SJCRH30 (cell line): ENCODE measurements at regions not wholly inside any gene's neighbourhood (a gene's known extent, or its start where the extent isn't known, plus 50 kb on each side); places are given as distances from the start of the nearest gene placed in this dataset.
"Not testable (repeated sequence)": the region's sequence is repeated elsewhere in the genome, so short reads cannot be mapped to it uniquely, and the experiment has no call there.

Experiments used
- DNase-seq, 2 experiments: peaks; one replicate each; pipeline ENCODE4 v3.0.0-alpha.2; 2015 to 2020
- H3K27ac ChIP-seq: fragments of 250-450 bp; sonication (Bioruptor Pico); 2 replicates; pipeline ENCODE4 v1.5.1; 2020; ENCODE audit warnings: mild to moderate bottlenecking, moderate library complexity
- H3K27me3 ChIP-seq: fragments of 250-450 bp; sonication (Bioruptor Pico); 2 replicates; pipeline ENCODE4 v1.5.1; 2020; ENCODE audit warnings: mild to moderate bottlenecking, moderate library complexity
- H3K36me3 ChIP-seq: fragments of 250-450 bp; sonication (Bioruptor Pico); 2 replicates; pipeline ENCODE4 v1.5.1; 2020; ENCODE audit warnings: mild to moderate bottlenecking, moderate library complexity
- H3K4me1 ChIP-seq: fragments of 250-450 bp; sonication (Bioruptor Pico); 2 replicates; pipeline ENCODE4 v1.5.1; 2020; ENCODE audit warnings: mild to moderate bottlenecking, moderate library complexity
- H3K4me3 ChIP-seq: fragments of 250-450 bp; sonication (Bioruptor Pico); 2 replicates; pipeline ENCODE4 v1.5.1; 2020; ENCODE audit warnings: mild to moderate bottlenecking, moderate library complexity
- H3K9me3 ChIP-seq: fragments of 250-450 bp; sonication (Bioruptor Pico); replicated peaks from 2 replicates; pipeline ENCODE4 v1.5.1; 2020; ENCODE audit warnings: mild to moderate bottlenecking, moderate library complexity

DNA sequence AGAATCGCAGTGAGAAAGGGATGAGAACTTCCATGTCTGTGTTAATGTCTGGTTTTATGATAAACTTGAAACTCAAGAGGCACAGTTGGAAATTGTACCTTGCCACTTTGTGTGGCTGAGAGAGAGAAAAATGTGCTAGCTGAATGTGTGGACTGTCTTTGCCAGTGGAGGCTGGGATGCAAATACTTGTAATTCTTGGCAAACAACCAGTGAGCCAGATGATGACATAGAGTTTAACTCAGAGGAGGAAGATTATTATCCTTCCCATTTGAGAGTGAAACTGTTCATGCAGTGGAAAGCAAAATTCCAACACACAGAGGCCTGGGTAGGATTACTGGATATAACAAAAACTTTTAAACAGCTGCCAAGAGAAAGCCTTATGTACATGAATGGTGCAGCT is 349.1 kb upstream of the NPAP1 start:
- not testable (repeated sequence) for H3K27ac ChIP-seq, H3K36me3 ChIP-seq, H3K27me3 ChIP-seq, H3K9me3 ChIP-seq, H3K4me3 ChIP-seq, H3K4me1 ChIP-seq
- peak; percentile 22 to 58 for DNase-seq

DNA sequence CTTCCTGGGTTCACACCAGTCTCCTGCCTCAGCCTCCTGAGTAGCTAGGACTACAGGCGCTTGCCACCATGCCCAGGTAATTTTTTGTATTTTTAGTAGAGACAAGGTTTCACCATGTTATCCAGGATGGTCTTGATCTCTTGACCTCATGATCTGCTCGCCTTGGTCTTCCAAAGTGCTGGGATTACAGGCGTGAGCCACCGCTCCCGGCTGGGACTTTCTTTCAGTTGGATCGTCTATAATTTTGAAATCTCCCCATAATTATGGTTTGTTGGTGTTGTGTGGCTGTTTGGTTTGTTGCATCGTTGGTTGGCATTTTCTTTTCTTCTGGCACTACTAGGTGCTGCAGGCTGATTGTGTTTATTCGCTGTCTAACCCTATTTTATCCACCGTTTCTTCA is 343.6 kb upstream of the NPAP1 start:
- not testable (repeated sequence) for H3K4me1 ChIP-seq, H3K27me3 ChIP-seq, H3K27ac ChIP-seq, H3K9me3 ChIP-seq, DNase-seq, H3K4me3 ChIP-seq, H3K36me3 ChIP-seq

DNA sequence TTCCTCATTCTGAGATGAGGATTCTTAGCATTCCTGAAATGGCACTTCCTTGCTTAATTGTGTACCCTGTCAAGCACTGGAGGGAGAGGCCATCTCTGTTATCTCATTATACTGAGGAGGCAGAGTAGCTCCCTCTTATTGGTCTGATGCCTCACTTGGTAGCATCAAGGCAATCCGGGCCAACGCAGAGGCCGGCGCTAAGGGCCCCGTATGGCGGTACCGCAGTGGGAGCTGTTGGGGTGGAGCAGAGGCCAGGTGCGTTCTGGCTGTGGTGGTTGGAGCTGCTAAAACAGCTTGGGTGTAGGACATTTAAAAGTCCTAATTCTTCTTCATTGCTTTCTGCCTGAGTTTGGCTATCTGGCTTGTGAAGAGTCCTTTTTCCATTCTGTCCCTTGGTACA is 333.7 kb upstream of the NPAP1 start:
- not testable (repeated sequence) for H3K4me1 ChIP-seq, H3K27ac ChIP-seq, DNase-seq, H3K27me3 ChIP-seq, H3K36me3 ChIP-seq, H3K9me3 ChIP-seq, H3K4me3 ChIP-seq

DNA sequence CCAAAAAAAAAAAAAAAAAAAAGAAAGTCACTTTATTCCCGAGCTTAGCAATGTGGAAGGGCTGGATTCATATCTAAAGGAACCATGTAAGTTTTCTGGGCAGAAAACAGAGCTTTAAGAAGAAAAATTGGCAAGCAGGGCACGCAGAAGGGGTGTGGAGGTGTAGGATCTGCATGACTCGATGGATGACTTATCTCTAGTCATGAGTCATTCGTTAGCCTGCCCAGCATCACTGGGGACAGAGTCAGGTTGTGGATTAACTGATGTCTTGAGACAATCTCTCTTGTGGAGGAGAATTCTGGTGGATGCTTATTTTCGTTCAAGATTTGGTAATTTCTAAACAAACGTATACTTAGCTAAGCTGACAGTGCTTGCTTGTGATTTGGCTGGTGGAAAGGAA is 322.8 kb upstream of the NPAP1 start:
- H3K27me3 ChIP-seq, DNase-seq, H3K4me1 ChIP-seq, H3K27ac ChIP-seq, H3K36me3 ChIP-seq, H3K9me3 ChIP-seq, H3K4me3 ChIP-seq: not testable (repeated sequence)

DNA sequence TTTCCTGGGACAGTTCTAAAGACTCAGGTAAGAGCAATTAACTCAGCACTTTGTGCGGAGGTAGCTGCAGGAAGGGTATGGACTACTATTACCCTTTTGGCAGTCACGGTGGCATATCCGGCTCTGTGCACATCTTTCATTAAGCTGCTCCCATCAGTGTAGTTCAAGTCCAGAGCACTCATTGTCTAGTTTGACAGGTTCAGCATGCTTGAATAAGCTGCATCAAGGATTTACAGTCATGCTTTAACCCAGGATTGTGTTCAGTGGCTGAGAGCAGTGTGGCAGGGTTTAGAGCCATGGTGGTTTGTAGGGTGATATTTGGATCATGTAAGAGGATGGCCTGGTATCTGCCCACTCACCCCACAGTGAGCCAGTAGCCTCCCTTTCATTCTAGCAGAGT is 294.5 kb upstream of the NPAP1 start:
- not testable (repeated sequence) for H3K27me3 ChIP-seq, H3K4me1 ChIP-seq, H3K27ac ChIP-seq, H3K9me3 ChIP-seq, H3K36me3 ChIP-seq, DNase-seq, H3K4me3 ChIP-seq

DNA sequence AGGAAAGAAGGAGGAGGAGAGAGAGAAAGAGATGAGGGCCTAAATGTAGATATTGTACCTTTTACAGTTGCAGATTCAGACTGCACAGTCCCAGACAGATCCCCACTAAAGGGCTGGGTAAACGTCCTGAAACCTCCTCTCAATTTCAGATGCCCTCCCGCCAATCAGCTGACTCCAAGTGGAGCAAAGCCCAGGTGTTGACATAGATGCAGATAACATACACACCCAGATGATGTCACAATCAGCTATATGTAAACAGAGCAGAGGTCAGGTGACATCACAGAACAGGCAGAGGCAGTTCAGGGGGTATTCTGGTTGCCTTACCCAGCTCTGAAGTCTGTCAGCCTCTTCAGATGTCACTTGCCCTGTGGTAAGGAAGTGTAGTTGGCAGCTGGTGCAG is 290.3 kb upstream of the NPAP1 start:
- H3K27ac ChIP-seq, DNase-seq, H3K9me3 ChIP-seq, H3K27me3 ChIP-seq, H3K4me3 ChIP-seq, H3K36me3 ChIP-seq, H3K4me1 ChIP-seq: not testable (repeated sequence)

DNA sequence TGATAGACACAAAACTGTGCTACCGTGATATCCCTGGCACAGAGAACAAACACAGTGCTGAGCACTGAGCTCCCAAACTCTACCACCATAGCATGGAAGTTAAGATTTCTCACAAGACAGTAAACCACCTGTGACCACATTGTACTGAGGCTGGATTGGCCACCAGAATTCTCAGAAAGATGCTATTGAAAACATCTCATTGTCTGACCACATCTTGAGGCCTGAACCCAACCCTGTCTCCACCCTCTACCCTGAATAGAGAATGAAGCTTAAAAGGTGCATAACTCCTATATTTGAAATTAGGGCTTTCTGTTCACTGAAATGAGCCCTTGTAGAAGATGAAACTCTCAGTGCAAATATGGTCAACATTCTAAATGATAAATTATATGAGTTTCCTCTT is 281.3 kb upstream of the NPAP1 start:
- H3K27me3 ChIP-seq, result no peaks in the 10 kb centered on the region
- H3K4me3 ChIP-seq, result no peak overlapping the region
- no peaks in the 10 kb centered on the region for H3K36me3 ChIP-seq
- no peak overlapping the region for H3K27ac ChIP-seq
- DNase-seq, result no peak
- no peaks in the 10 kb centered on the region for H3K9me3 ChIP-seq
- no peaks in the 10 kb centered on the region for H3K4me1 ChIP-seq

DNA sequence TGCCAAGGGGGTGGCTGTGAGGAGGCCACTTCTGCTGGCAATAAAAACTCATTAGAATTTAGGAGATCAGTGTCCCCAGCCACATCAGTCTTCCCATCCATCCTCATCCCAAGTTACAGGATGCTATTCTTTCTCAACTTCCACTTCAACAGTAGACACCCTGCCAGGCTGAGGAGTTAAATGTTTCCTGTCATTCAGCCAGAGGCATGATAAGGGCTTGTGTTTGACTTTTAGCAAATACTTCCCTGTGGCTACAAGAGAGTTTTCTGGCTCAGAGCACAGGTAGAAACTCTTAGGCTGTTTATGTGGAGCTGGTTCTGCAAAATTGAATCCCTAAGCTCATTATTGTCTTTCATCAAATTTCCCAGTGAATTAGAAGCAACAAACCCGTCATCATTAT is 262.9 kb upstream of the NPAP1 start:
- not testable (repeated sequence) for H3K4me3 ChIP-seq, H3K9me3 ChIP-seq, H3K36me3 ChIP-seq

DNA sequence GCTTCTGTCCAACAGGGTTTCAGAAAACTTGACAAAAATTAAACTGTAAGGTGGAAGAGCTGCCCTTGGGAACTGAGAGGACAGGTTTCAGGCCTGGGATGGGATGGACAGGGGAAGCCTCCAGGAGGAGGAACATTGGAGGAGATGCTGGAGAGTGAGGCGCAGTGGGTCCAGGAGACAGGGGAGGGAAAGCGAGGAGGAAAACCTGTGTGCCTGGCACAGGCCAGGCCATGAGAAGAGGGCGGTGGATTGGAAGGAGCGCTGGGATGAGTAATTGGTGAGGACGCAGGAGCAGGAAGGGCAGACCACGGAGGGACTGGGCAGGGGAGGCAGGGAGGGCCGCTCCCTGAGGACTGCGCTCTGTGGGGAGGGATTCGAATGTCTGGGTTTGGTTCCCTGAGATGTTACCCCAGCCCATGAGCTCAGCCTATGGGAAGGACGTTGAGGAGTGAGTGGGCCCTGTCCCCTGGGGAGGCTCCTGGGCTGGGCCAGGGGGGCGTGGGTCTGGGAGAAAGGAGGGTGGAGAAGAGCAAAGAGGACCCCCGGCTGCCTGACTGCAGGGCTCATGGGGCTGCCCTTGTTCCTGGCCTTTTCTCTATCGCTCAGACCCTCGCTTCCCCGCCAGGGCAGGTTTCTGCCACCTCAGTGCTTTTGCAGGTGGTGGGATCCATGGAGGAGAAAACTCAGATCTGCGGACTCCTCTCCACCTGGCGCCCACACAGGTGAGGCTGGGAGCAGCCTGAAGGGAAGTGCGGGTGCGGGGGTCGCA is 249.1 kb upstream of the NPAP1 start:
- H3K4me3 ChIP-seq, H3K9me3 ChIP-seq, H3K36me3 ChIP-seq, DNase-seq, H3K27me3 ChIP-seq, H3K4me1 ChIP-seq, H3K27ac ChIP-seq: not testable (repeated sequence)

More for the DNA sequence above, 262.9 kb upstream of the NPAP1 start:
- not testable (repeated sequence) for H3K27ac ChIP-seq, H3K4me1 ChIP-seq, H3K27me3 ChIP-seq, DNase-seq

DNA sequence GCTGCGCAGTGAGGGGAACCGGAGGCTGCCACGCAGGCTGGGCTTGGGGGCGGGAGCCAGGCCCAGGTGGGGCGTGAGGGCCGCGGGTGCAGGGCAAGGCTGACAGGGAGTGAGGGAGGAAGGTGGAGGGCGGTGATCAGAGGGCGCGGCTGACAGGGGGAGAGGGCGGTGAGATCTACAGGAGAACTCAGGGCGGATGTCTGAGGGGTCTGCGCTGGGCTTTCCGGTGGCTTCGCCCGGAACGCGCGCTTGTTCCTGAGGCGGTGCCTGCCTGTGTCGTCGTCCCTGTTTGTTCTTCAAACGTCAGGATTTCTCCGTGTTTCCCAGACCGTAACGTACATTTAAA is 248.5 kb upstream of the NPAP1 start:
- not testable (repeated sequence) for DNase-seq, H3K9me3 ChIP-seq, H3K4me1 ChIP-seq, H3K36me3 ChIP-seq, H3K27ac ChIP-seq, H3K4me3 ChIP-seq, H3K27me3 ChIP-seq

DNA sequence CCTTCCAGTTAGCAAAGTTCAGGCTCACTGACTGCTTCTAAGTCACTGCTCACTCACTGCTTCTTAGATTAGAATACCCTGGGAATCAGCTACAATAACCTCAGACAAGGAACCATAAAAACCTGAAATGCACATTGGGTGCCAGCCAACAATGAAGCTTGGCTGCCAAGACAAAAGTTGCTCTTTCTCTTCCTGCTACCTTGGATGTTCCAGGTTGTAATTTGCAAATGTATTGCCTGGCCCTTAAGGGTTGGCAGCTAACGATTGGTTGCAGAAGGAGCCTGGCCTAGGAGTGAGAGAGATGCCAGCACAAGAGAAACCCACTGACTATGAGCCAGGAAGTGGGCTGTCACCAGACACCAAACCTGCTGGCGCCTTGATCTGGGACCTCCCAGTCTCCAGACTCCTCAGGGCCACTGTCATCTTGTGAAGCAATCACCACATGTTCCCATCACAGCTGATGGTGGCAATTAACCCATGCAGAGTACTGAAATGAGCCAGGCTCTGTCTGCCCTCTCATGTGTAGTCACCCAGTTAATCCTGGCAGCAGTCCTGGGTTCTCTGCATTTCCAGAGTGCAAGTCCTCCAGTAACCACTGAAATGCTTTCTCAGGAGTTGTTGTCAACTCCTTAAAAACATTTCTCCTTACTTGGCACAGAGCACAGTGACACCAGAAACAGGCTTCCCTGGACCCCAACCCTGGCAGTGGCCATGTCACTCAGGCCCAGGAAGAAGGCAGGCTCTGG is 240.3 kb upstream of the NPAP1 start:
- peak in 1 of 2 experiments; percentile 4 for DNase-seq
- H3K36me3 ChIP-seq, H3K9me3 ChIP-seq, H3K4me3 ChIP-seq, H3K27me3 ChIP-seq, H3K4me1 ChIP-seq, H3K27ac ChIP-seq: not testable (repeated sequence)

DNA sequence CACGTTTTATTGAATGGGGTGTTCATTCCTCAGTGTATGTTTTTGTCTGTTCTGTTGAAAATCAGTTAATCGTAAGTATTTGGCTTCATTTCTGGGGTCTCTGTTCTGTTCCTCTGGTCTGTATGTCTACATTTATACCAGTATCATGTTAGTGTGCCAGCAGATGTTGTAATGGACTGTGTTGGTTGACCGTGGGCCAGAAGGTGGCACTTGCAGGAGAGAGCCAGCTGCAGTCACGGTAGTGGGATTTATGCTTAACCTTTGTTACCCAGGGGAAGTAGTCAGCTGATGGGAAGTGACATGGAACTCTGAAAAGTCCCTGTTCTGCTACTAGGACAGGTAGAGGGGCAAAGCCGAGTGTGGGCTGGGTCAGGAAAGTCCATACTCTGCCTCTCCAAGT is 238.3 kb upstream of the NPAP1 start:
- not testable (repeated sequence) for H3K27me3 ChIP-seq, H3K27ac ChIP-seq, H3K4me3 ChIP-seq, DNase-seq, H3K36me3 ChIP-seq, H3K9me3 ChIP-seq, H3K4me1 ChIP-seq

DNA sequence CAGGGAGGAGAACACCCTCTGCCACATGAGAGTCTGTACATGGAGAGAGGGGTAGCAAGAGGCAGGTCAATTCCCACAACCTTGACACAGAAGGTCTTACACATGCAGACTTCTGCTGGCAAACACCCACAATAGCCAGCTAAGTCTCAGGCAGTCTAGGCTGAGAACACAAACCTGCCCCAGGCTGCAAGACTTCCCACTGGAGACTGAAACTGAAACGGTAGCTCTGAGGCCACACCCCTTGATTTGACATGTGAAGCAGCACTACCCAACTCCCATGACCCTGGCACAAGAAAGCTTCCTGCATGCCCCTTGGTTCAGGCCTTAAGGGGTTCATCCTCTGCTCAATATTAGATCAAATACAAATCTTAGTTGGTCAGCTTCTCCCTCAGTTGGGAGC is 237.8 kb upstream of the NPAP1 start:
- H3K9me3 ChIP-seq, DNase-seq, H3K4me3 ChIP-seq, H3K27ac ChIP-seq, H3K36me3 ChIP-seq, H3K4me1 ChIP-seq, H3K27me3 ChIP-seq: not testable (repeated sequence)

DNA sequence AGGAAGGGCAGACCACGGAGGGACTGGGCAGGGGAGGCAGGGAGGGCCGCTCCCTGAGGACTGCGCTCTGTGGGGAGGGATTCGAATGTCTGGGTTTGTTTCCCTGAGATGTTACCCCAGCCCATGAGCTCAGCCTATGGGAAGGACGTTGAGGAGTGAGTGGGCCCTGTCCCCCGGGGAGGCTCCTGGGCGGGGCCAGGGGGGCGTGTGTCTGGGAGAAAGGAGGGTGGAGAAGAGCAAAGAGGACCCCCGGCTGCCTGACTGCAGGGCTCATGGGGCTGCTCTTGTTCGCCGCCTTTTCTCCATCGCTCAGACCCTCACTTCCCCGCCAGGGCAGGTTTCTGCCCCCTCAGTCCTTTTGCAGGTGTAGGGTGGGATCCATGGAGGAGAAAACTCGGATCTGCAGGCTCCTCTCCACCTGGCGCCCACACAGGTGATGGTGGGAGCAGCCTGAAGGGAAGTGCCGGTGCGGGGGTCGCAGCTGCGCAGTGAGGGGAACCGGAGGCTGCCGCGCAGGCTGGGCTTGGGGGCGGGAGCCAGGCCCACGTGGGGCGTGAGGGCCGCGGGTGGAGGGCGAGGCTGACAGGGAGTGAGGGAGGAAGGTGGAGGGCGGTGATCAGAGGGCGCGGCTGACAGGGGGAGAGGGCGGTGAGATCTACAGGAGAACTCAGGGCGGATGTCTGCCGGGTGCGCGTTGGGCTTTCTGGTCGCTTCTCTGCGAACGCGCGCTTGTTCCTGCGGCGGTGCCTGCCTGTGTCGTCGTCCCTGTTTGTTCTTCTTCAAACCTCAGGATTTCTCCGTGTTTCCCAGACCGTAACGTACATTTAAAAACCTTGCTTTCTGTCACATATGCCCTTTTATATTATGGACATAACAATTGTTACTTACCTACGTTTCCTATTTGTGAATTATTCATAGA is 198.2 kb upstream of the NPAP1 start:
- H3K27ac ChIP-seq, DNase-seq, H3K36me3 ChIP-seq, H3K9me3 ChIP-seq, H3K4me3 ChIP-seq, H3K4me1 ChIP-seq, H3K27me3 ChIP-seq: not testable (repeated sequence)

DNA sequence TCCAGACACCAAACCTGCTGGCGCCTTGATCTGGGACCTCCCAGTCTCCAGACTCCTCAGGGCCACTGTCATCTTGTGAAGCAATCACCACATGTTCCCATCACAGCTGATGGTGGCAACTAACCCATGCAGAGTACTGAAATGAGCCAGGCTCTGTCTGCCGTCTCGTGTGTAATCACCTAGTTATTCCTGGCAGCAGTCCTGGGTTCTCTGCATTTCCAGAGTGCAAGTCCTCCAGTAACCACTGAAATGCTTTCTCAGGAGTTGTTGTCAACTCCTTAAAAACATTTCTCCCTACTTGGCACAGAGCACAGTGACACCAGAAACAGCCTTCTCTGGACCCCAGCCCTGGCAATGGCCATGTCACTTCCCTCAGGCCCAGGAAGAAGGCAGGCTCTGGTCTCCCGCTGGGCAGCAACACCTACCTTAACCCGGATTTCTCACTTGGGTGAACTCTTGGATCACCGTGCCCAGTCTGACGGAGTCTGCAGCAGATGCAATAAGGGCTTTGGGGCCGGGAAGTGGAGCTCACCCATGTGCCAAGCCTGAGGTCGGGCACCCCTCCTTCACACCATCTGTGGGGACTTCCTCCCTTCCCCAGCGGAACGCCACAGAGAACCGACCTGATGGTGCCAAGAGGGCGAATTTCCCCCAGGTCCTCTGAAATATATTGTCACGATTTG is 189.5 kb upstream of the NPAP1 start:
- not testable (repeated sequence) for H3K4me1 ChIP-seq, H3K4me3 ChIP-seq, H3K27ac ChIP-seq, H3K27me3 ChIP-seq, H3K9me3 ChIP-seq, H3K36me3 ChIP-seq, DNase-seq
